ENCODE measurements at regions not wholly inside any gene's neighbourhood (a gene's known extent, or its start where the extent isn't known, plus 50 kb on each side); places are given as distances from the start of the nearest gene placed in this dataset.

- no peak for TF ChIP-seq CTCF (IDR thresholded peaks at IDR 0.05)
- no peak for TF ChIP-seq EP300 (IDR thresholded peaks at IDR 0.05)
- TF ChIP-seq POLR2AphosphoS5 (IDR thresholded peaks at IDR 0.05): no peak
- no peak for TF ChIP-seq POLR2A (IDR thresholded peaks at IDR 0.05)
Measured at GRCh38 chr20:21835042-21835441, 129.6 kb downstream of the PAX1 start.

Data from stomach (tissue), 4 donors.